ENCODE measurements at regions not wholly inside any gene's neighbourhood (a gene's known extent, or its start where the extent isn't known, plus 50 kb on each side); places are given as distances from the start of the nearest gene placed in this dataset.

GRCh38 chr2:44840503-44840850, 101.0 kb upstream of the SIX3 start:
- no peak for TF ChIP-seq POLR2A (IDR thresholded peaks at IDR 0.05)
- TF ChIP-seq CTCF (IDR thresholded peaks at IDR 0.05) = no peak
- H3K4me3 ChIP-seq = no peak overlapping the region
- H3K4me1 ChIP-seq = no peaks in the 10 kb centered on the region
- DNase-seq = no peak
- H3K27me3 ChIP-seq = peaks cover 0 to 19% (median 0%) of the 10 kb centered on the region in 4 donors
- WGBS, 2 donors = 36 to 86% methylated on average over 1 of the region's 1 CpG
- H3K9me3 ChIP-seq = no peaks in the 10 kb centered on the region
- intact Hi-C loops (cut with DNase I) = no loop called here
- H3K36me3 ChIP-seq = no peaks in the 10 kb centered on the region
- H3K27ac ChIP-seq = no peak overlapping the region

DNA sequence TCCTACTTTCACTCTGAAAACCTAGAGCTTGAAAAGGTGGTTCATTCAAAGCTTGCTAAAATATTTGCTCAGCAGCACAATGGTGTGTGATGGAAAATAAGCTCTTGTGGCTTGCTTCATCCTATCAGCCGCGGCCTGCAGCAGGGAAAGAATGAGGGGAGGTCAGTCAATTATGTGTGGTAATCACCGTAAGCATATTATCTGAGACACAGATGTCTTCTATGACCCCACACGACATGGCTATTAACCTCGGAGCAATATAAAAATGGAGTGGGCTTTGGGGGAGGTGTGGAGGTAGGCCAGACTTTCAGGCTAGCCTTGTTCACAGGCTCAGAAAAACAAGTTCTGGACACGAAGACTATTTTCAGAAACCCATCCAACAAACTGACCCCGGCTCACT, 98.4 kb upstream of the SIX3 start:
- no peak for TF ChIP-seq CTCF (IDR thresholded peaks at IDR 0.05)
- WGBS, 2 donors = 61 to 82% methylated on average over 4 to 7 of the region's 7 CpGs
- intact Hi-C loops (cut with DNase I) = no loop called here
- H3K27ac ChIP-seq = no peak overlapping the region
- H3K9me3 ChIP-seq = no peaks in the 10 kb centered on the region
- DNase-seq = no peak
- no peak overlapping the region for H3K4me3 ChIP-seq
- no peaks in the 10 kb centered on the region for H3K4me1 ChIP-seq
- peaks cover 0 to 32% (median 0%) of the 10 kb centered on the region in 4 donors for H3K27me3 ChIP-seq
- H3K36me3 ChIP-seq = no peaks in the 10 kb centered on the region

DNA sequence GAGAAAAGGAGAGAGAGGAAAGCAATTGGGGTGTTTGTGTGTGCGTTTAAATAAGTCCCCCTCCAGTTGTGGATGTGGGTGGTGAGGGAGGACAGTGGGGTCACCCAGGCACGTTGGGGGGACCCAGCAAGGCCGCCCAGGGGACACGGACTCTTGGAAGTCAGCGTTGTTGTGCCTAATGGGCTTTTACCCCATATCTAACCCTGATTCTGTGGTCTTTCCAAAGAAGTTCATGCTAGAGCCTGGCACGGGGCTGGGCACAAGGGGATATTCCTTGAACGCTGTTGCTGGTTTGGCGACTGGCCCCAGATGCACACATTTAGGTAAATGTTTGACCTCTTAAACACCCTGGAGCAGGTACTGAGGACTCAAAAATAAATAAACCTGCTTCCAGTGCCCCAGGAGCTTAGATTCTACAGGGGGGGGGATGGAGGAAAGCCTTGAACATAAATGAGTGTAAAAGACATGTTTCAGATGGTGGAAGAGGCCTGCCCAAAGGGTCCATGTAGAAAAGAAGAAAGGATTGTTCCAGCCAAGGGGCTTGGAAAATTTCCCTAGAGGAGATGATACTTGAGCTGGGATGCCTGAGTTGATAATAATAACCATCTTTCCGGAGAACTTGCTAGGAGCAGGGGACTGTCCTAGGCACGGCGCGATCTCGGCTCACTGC, 97.7 kb upstream of the SIX3 start:
- WGBS, 2 donors = 84 to 86% methylated on average over 10 to 13 of the region's 13 CpGs
- no peak for DNase-seq

GRCh38 chr2:44844651-44845270, 96.7 kb upstream of the SIX3 start:
- H3K4me1 ChIP-seq = no peaks in the 10 kb centered on the region
- intact Hi-C loops (cut with DNase I) = no loop called here
- peaks cover 0 to 49% (median 0%) of the 10 kb centered on the region in 4 donors for H3K27me3 ChIP-seq
- no peaks in the 10 kb centered on the region for H3K9me3 ChIP-seq
- 74 to 76% methylated on average over 7 of the region's 7 CpGs for WGBS, 2 donors
- TF ChIP-seq CTCF (IDR thresholded peaks at IDR 0.05) (no peak), POLR2A (IDR thresholded peaks at IDR 0.05) (no peak)
- H3K4me3 ChIP-seq = no peak overlapping the region
- H3K27ac ChIP-seq = no peak overlapping the region
- H3K36me3 ChIP-seq = no peaks in the 10 kb centered on the region
- no peak for DNase-seq

More for the DNA sequence above, 97.7 kb upstream of the SIX3 start:
- Histone ChIP-seq H3K36me3 (no peaks in the 10 kb centered on the region), H3K9me3 (no peaks in the 10 kb centered on the region), H3K4me3 (no peak overlapping the region), H3K27me3 (peaks cover 0 to 39% (median 0%) of the 10 kb centered on the region in 4 donors), H3K4me1 (no peaks in the 10 kb centered on the region), H3K27ac (no peak overlapping the region)
- TF ChIP-seq POLR2A (IDR thresholded peaks at IDR 0.05) = no peak
- no peak for TF ChIP-seq CTCF (IDR thresholded peaks at IDR 0.05)
- intact Hi-C loops (cut with DNase I) = no loop called here

- intact Hi-C loops (cut with DNase I) = no loop called here
- Histone ChIP-seq H3K4me1 (no peaks in the 10 kb centered on the region), H3K27ac (no peak overlapping the region), H3K27me3 (peaks cover 0 to 46% (median 0%) of the 10 kb centered on the region in 4 donors), H3K36me3 (no peaks in the 10 kb centered on the region), H3K9me3 (no peaks in the 10 kb centered on the region), H3K4me3 (no peak overlapping the region)
- TF ChIP-seq CTCF (IDR thresholded peaks at IDR 0.05) = no peak
- no peak for TF ChIP-seq POLR2A (IDR thresholded peaks at IDR 0.05)
- 83 to 100% methylated on average over 1 of the region's 1 CpG for WGBS, 2 donors
- no peak for DNase-seq
Observed at GRCh38 chr2:44848026-44848425, 93.5 kb upstream of the SIX3 start.
